22Rv1 (cell line): ENCODE measurements at regions not wholly inside any gene's neighbourhood (a gene's known extent, or its start where the extent isn't known, plus 50 kb on each side); places are given as distances from the start of the nearest gene placed in this dataset.
"Not testable (repeated sequence)": the region's sequence is repeated elsewhere in the genome, so short reads cannot be mapped to it uniquely, and the experiment has no call there.

Experiments
- ZFX ChIP-seq: fragments of 450-650 bp; IDR thresholded peaks from 2 replicates; pipeline ENCODE4 v1.6.1; 2017; ENCODE audit warnings: antibody characterized with exemption, borderline replicate concordance
- TF ChIP-seq, protein P1 (sequence below): fragments of 450-650 bp; IDR thresholded peaks from 2 replicates; pipeline ENCODE4 v1.5.1; 2017; ENCODE audit warnings: mild to moderate bottlenecking

DNA sequence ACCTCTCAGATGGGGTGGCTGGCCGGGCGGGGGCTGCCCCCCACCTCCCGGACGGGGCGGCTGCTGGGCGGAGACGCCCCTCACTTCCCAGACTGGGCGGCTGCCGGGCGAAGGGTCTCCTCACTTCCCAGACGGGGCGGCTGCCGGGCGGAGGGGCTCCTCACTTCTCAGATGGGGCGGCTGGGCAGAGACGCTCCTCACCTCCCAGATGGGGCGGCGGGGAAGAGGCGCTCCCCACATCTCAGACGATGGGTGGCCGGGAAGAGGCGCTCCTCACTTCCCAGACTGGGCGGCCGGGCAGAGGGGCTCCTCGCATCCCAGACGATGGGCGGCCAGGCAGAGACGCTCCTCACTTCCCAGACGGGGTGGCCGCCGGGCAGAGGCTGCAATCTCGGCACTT, 80.7 kb downstream of the KPNA2 start:
- TF ChIP-seq, protein P1, sequence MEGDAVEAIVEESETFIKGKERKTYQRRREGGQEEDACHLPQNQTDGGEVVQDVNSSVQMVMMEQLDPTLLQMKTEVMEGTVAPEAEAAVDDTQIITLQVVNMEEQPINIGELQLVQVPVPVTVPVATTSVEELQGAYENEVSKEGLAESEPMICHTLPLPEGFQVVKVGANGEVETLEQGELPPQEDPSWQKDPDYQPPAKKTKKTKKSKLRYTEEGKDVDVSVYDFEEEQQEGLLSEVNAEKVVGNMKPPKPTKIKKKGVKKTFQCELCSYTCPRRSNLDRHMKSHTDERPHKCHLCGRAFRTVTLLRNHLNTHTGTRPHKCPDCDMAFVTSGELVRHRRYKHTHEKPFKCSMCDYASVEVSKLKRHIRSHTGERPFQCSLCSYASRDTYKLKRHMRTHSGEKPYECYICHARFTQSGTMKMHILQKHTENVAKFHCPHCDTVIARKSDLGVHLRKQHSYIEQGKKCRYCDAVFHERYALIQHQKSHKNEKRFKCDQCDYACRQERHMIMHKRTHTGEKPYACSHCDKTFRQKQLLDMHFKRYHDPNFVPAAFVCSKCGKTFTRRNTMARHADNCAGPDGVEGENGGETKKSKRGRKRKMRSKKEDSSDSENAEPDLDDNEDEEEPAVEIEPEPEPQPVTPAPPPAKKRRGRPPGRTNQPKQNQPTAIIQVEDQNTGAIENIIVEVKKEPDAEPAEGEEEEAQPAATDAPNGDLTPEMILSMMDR: not testable (repeated sequence)
- TF ChIP-seq ZFX: not testable (repeated sequence)
